PFSK-1 (cell line): ENCODE measurements at regions not wholly inside any gene's neighbourhood (a gene's known extent, or its start where the extent isn't known, plus 50 kb on each side); places are given as distances from the start of the nearest gene placed in this dataset.

Source experiments
- FOXP2 ChIP-seq: optimal IDR thresholded peaks from 2 replicates; pipeline ENCODE3; 2011; ENCODE audit warnings: borderline replicate concordance, control low read depth, inconsistent platforms; ENCODE audit not compliant: insufficient read depth; ENCODE audit errors: extremely low read length, extremely low read depth
- POLR2AphosphoS5 ChIP-seq: IDR thresholded peaks from 2 replicates; pipeline ENCODE4 v1.6.1; 2012; ENCODE audit warnings: low read depth, mild to moderate bottlenecking, control low read depth, low read length, moderate library complexity
- REST ChIP-seq, 2 experiments: IDR thresholded peaks; 2 replicates each; pipeline versions ENCODE4 v1.6.1 to v1.8.0; 2011 to 2012; ENCODE audit warnings: low read depth in 2 of 2, low read length in 2 of 2, control low read depth in 1 of 2, inconsistent platforms in 1 of 2, mild to moderate bottlenecking in 1 of 2, moderate library complexity in 1 of 2; ENCODE audit not compliant: insufficient read depth in 1 of 2
- SIN3A ChIP-seq: IDR thresholded peaks from 2 replicates; pipeline ENCODE4 v1.6.1; 2012; ENCODE audit warnings: mild to moderate bottlenecking, low read length, moderate library complexity, borderline replicate concordance; ENCODE audit not compliant: insufficient read depth
- TAF1 ChIP-seq: IDR thresholded peaks from 2 replicates; pipeline ENCODE4 v1.6.1; 2012; ENCODE audit warnings: low read length, control low read depth, borderline replicate concordance; ENCODE audit not compliant: insufficient read depth

DNA sequence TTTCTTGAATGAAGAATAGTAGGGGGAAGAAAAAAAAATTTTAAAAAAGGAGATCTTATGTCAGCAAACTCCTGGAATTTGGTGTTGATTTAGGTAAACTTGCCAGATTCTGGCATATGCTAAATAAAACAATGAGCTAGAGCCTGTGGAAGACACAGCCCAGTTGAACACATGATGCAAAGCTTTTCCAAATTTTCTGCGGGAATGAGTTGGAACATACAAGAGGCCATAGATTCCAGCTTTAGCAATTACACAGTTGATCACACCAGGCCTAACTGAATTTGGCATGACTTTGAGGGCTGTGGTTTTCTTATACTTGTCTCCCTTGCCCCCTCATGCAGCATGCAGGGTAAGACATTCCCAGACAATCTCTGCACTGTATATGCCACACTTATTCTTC lies 297.0 kb downstream of the SH3GL2 start:
- TF ChIP-seq SIN3A = no peak
- TF ChIP-seq TAF1 = no peak
- TF ChIP-seq REST (IDR thresholded peaks at IDR 0.05; ENCODE audit: insufficient read depth in 1 of 2, low read depth in 2 of 2, low read length in 2 of 2) = no peak
- no peak for TF ChIP-seq POLR2AphosphoS5
- TF ChIP-seq FOXP2 = no peak

GRCh38 chr9:17876687-17877086 lies 297.8 kb downstream of the SH3GL2 start:
- TF ChIP-seq REST (IDR thresholded peaks at IDR 0.05; ENCODE audit: insufficient read depth in 1 of 2, low read depth in 2 of 2, low read length in 2 of 2) (no peak), POLR2AphosphoS5 (no peak), TAF1 (no peak), FOXP2 (no peak), SIN3A (no peak)

DNA sequence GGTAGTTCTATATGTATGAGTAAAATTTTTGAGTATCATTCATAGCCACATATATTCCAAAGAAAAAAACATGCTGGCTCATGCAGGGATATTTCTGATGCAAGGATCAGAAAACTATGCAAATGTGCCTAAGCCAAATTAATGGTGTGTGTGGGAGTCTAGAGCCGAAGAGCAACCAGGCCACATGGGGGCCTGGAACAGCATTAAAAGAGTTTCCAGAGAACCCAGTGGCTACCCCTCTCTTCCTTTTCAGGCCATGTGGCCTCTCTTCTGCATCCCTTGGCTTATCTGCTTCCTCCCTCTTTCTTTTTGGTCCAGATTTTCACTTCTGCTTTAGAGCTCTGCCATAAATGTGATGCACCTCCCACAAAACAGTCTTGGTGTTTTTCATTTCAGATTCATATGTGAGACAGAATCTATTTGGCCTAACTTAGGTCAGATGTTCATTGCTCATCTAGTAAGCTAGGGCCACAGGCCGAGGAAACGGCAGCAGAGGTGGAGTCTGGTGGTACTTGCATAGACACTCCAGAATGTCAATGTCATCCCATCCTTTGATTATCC lies 300.0 kb downstream of the SH3GL2 start:
- no peak for TF ChIP-seq SIN3A
- TF ChIP-seq POLR2AphosphoS5 = no peak

- no peak for TF ChIP-seq SIN3A
- no peak for TF ChIP-seq REST (IDR thresholded peaks at IDR 0.05; ENCODE audit: insufficient read depth in 1 of 2, low read depth in 2 of 2, low read length in 2 of 2)
- TF ChIP-seq TAF1 = no peak
- no peak for TF ChIP-seq FOXP2
- no peak for TF ChIP-seq POLR2AphosphoS5
Measured at GRCh38 chr9:17881371-17881770, 302.5 kb downstream of the SH3GL2 start.

DNA sequence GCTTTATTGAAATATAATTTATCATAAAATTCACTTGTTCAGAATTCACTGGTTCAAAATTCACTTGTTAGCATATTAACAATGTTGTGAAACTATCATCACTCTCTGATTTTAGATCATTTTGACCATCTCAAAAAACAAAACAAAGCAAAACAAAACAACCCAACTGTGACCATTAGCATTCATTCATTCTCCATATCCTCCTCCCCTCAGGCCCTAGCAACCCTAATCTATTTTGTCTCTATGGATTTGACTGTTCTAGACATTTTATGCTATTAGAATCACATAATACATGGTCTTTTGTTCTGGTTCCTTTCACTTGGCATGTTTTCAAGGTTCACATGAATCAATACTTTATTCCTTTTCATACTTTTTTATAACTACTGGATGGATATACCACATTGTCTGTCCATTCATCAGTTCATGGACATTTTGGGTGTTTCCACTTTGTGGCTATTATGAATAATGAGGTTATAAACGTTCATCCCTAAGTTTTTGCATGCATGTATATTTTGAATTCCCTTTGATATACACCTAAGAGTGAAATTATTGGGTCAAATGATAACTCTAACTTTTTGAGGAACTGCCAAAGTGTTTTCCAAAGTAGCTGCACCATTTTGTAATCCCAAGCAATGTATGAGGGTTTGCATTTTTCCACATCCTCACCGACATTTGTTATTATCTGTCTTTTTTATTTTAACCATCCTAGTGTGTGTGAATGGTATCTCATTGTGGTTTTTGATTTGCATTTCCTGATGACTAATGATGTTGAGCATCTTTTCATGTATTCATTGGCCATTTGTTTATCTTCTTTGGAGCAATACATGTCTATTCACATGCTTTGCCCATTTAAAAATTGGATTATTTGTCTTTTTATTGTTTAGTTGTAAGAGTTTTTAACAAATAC lies 304.1 kb downstream of the SH3GL2 start:
- TF ChIP-seq SIN3A (no peak), TAF1 (no peak), FOXP2 (no peak), POLR2AphosphoS5 (no peak), REST (IDR thresholded peaks at IDR 0.05; ENCODE audit: insufficient read depth in 1 of 2, low read depth in 2 of 2, low read length in 2 of 2) (no peak)
